ENCODE measurements at regions not wholly inside any gene's neighbourhood (a gene's known extent, or its start where the extent isn't known, plus 50 kb on each side); places are given as distances from the start of the nearest gene placed in this dataset.
"Not testable (repeated sequence)": the region's sequence is repeated elsewhere in the genome, so short reads cannot be mapped to it uniquely, and the experiment has no call there.

DNA sequence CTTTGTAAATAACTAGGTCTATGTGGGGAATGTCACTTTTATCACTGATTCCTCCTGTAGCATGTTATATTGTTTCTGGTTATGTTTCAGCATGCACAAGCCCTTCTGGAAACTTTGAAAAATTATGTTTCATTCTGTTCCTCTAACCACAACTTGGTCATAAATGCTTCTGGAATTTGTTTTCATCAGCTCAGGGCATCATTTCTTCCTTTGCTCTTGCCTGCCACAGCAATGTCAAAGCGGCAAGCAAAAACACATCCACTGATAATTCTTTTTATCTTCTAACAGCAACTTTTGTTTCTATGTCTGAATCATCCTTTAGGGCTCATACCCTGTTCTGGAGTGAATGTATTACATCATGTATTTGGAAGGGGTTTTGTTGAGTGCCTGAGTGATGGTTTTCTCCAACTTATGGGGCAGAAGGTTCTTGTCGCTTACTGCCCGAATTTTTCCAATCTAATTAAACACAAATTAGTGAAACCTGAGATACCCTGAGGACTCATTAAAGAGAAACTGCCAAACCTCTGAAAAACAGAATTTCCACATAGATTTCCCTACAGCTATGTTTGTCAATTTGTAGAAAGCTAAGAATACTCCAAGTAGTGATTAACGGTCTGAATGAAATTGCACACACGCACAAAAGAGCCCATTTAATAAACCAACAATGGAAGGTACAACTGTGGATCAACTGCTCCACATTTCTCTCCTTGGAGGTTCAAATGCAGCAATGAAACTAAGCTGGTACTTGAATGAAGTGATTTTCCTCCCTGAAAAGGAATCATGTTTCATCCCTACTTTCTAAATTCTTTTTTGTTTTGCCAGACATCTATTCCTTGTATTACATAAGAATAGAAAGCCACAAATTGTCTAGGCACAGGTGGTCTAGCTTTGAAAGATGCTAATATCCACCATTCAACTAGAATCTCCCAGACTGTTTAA lies 173.5 kb upstream of the KRR1 start:
- H3K9ac ChIP-seq (ENCODE audit: low read depth, low read length, poor library complexity, severe bottlenecking), result no peak overlapping the region
- H3K9me3 ChIP-seq (ENCODE audit: insufficient read depth, low read depth, low read length), result no peaks in the 10 kb centered on the region
- no peaks in the 10 kb centered on the region for H3K27me3 ChIP-seq (ENCODE audit: insufficient read depth, low read length, poor library complexity, severe bottlenecking)
- H3K4me2 ChIP-seq (ENCODE audit: low read depth, low read length, poor library complexity, severe bottlenecking), result no peak overlapping the region
- H3F3A ChIP-seq (ENCODE audit: low read depth), result no peaks in the 10 kb centered on the region
- H3K4me1 ChIP-seq (ENCODE audit: insufficient read depth, low read length, poor library complexity, severe bottlenecking), result peaks cover 25% of the 10 kb centered on the region
- no peaks in the 10 kb centered on the region for H3K9me2 ChIP-seq (replicated peaks; ENCODE audit: low read depth, low read length)
- H3K36me3 ChIP-seq (ENCODE audit: insufficient read depth, low read length), result no peaks in the 10 kb centered on the region
- H3K4me3 ChIP-seq (ENCODE audit: low read length, poor library complexity, severe bottlenecking), result no peak overlapping the region
- no peaks in the 10 kb centered on the region for H3K79me2 ChIP-seq (ENCODE audit: insufficient read depth, low read length)
- H4K20me1 ChIP-seq (ENCODE audit: insufficient read depth, low read length, poor library complexity, severe bottlenecking), result no peaks in the 10 kb centered on the region
- no peak for TF ChIP-seq EZH2phosphoT487 (IDR thresholded peaks at IDR 0.05; ENCODE audit: borderline replicate concordance)
- TF ChIP-seq, protein P1, sequence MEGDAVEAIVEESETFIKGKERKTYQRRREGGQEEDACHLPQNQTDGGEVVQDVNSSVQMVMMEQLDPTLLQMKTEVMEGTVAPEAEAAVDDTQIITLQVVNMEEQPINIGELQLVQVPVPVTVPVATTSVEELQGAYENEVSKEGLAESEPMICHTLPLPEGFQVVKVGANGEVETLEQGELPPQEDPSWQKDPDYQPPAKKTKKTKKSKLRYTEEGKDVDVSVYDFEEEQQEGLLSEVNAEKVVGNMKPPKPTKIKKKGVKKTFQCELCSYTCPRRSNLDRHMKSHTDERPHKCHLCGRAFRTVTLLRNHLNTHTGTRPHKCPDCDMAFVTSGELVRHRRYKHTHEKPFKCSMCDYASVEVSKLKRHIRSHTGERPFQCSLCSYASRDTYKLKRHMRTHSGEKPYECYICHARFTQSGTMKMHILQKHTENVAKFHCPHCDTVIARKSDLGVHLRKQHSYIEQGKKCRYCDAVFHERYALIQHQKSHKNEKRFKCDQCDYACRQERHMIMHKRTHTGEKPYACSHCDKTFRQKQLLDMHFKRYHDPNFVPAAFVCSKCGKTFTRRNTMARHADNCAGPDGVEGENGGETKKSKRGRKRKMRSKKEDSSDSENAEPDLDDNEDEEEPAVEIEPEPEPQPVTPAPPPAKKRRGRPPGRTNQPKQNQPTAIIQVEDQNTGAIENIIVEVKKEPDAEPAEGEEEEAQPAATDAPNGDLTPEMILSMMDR (conservative IDR thresholded peaks at IDR 0.05; ENCODE audit: low read length), result no peak
- peak overlapping the region; percentile 28; the same call in 1 of the 2 replicates for H2AFZ ChIP-seq (ENCODE audit: low read length)

DNA sequence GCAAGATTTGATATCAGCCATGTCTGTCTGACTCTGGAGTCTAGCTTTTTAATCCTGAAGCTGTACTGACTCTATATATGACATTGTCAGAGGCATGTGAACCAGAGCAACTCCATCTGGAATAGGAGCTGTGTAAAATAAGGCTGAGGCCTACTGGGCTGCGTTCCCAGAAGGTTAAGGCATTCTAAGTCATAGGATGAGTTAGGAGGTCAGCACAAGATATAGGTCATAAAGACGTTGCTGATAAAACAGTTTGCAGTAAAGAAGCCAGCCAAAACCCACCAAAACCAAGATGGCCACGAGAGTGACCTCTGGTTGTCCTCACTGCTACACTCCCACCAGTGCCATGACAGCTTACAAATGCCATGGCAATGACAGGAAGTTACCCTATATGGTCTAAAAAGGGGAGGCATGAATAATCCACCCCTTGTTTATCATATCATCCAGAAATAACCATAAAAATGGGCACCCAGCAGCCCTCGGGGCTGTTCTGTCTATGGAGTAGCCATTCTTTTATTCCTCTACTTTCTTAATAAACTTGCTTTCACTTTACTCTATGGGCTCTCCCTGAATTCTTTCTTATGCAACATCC lies 172.7 kb upstream of the KRR1 start:
- H3K4me3 ChIP-seq (ENCODE audit: low read length, poor library complexity, severe bottlenecking); H3K4me2 ChIP-seq (ENCODE audit: low read depth, low read length, poor library complexity, severe bottlenecking); H3K9me3 ChIP-seq (ENCODE audit: insufficient read depth, low read depth, low read length); H3K79me2 ChIP-seq (ENCODE audit: insufficient read depth, low read length); H3K27me3 ChIP-seq (ENCODE audit: insufficient read depth, low read length, poor library complexity, severe bottlenecking); H3F3A ChIP-seq (ENCODE audit: low read depth); H3K9ac ChIP-seq (ENCODE audit: low read depth, low read length, poor library complexity, severe bottlenecking); H4K20me1 ChIP-seq (ENCODE audit: insufficient read depth, low read length, poor library complexity, severe bottlenecking); H3K9me2 ChIP-seq (replicated peaks; ENCODE audit: low read depth, low read length); H3K36me3 ChIP-seq (ENCODE audit: insufficient read depth, low read length): not testable (repeated sequence)
- peaks cover 21% of the 10 kb centered on the region for H3K4me1 ChIP-seq (ENCODE audit: insufficient read depth, low read length, poor library complexity, severe bottlenecking)
- H2AFZ ChIP-seq (ENCODE audit: low read length), result peak overlapping the region; percentile 50

DNA sequence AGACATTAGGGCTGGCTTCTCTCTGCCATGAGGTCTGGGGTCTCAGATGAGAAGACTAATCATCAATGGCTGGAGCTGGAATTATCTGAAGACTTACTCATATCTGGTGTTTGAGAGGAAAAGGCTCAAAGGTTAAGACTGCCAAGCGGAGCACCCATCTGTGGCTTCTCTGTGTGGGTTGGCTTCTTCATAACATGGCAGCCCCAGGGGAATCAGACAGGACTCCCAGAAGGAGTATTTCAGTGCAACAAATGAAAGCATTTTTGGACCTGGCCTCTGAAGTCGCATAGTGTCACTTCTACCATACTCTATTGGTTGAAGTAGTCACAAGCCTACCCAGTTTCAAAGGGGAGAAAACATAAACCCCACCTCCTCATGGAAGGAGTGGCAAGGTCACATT lies 171.8 kb upstream of the KRR1 start:
- Histone ChIP-seq H3K79me2 (ENCODE audit: insufficient read depth, low read length) (no peaks in the 10 kb centered on the region), H3K4me2 (ENCODE audit: low read depth, low read length, poor library complexity, severe bottlenecking) (no peak overlapping the region), H2AFZ (ENCODE audit: low read length) (peak overlapping the region; percentile 50; the same call in 1 of the 2 replicates), H3K9me2 (replicated peaks; ENCODE audit: low read depth, low read length) (no peaks in the 10 kb centered on the region), H3K9me3 (ENCODE audit: insufficient read depth, low read depth, low read length) (no peaks in the 10 kb centered on the region), H3K27me3 (ENCODE audit: insufficient read depth, low read length, poor library complexity, severe bottlenecking) (no peaks in the 10 kb centered on the region), H3K4me3 (ENCODE audit: low read length, poor library complexity, severe bottlenecking) (no peak overlapping the region), H3K4me1 (ENCODE audit: insufficient read depth, low read length, poor library complexity, severe bottlenecking) (peaks cover 18% of the 10 kb centered on the region), H3K9ac (ENCODE audit: low read depth, low read length, poor library complexity, severe bottlenecking) (no peak overlapping the region), H3F3A (ENCODE audit: low read depth) (no peaks in the 10 kb centered on the region), H4K20me1 (ENCODE audit: insufficient read depth, low read length, poor library complexity, severe bottlenecking) (no peaks in the 10 kb centered on the region), H3K36me3 (ENCODE audit: insufficient read depth, low read length) (no peaks in the 10 kb centered on the region)
- TF ChIP-seq, protein P1 (conservative IDR thresholded peaks at IDR 0.05; ENCODE audit: low read length), result no peak
- TF ChIP-seq EZH2phosphoT487 (IDR thresholded peaks at IDR 0.05; ENCODE audit: borderline replicate concordance), result no peak

Data from Loucy (cell line).